ENCODE measurements at regions not wholly inside any gene's neighbourhood (a gene's known extent, or its start where the extent isn't known, plus 50 kb on each side); places are given as distances from the start of the nearest gene placed in this dataset.

DNA sequence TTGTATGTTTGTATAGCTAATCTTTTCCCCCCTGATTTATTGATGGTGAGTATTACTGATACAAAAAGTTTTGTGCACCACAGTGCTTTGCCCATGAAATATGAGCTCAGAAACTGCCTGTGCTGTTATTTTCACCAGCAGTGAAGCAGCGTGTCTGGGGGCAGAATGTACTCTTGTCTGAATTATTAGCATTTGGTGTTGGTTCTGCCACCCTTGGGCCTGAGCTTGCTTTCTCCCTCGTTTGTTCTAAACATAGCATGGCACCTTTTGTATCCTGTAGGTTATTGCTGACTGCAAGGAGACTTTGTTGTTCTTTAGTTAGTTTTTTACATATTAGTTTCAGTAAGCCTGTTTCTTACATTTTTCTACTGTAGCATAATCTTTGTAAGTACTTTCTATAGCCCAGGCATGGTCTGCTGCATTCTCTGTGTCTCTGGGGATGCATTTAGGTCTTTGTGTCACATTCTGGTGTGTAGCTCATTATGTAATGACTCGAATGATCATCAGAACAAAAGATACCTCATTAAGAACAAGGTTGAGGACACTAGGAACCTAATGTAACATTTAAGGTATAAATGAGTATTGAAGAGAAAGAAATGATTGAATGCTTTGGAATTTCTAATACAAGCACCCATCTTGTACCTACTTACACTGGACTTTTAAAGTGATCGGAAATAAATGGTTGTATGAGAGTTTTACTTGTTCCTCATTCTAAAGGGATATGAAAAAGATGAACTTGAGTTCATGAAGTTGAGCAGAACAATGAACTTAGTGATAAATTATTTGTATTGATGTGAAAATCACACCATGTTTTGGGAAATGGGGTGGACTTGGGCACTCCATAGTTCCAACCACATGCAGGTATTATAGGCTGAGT, 50.3 kb upstream of the GPI start:
- TF ChIP-seq POLR2AphosphoS5 (IDR thresholded peaks at IDR 0.05): no peak
- TF ChIP-seq, protein P1, sequence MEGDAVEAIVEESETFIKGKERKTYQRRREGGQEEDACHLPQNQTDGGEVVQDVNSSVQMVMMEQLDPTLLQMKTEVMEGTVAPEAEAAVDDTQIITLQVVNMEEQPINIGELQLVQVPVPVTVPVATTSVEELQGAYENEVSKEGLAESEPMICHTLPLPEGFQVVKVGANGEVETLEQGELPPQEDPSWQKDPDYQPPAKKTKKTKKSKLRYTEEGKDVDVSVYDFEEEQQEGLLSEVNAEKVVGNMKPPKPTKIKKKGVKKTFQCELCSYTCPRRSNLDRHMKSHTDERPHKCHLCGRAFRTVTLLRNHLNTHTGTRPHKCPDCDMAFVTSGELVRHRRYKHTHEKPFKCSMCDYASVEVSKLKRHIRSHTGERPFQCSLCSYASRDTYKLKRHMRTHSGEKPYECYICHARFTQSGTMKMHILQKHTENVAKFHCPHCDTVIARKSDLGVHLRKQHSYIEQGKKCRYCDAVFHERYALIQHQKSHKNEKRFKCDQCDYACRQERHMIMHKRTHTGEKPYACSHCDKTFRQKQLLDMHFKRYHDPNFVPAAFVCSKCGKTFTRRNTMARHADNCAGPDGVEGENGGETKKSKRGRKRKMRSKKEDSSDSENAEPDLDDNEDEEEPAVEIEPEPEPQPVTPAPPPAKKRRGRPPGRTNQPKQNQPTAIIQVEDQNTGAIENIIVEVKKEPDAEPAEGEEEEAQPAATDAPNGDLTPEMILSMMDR (IDR thresholded peaks at IDR 0.05): no peak
- no peak for TF ChIP-seq EP300 (IDR thresholded peaks at IDR 0.05)

All from esophagus muscularis mucosa (tissue), 4 donors.